ENCODE measurements at regions not wholly inside any gene's neighbourhood (a gene's known extent, or its start where the extent isn't known, plus 50 kb on each side); places are given as distances from the start of the nearest gene placed in this dataset.
"Not testable (repeated sequence)": the region's sequence is repeated elsewhere in the genome, so short reads cannot be mapped to it uniquely, and the experiment has no call there.

- DNase-seq = no peak
Measured at GRCh38 chr4:148634476-148634875, 192.3 kb upstream of the NR3C2 start.

- no peak for DNase-seq
Measured at GRCh38 chr4:148633720-148634119, 191.5 kb upstream of the NR3C2 start.

GRCh38 chr4:148632476-148632875, 190.3 kb upstream of the NR3C2 start:
- no peak for DNase-seq

GRCh38 chr4:148630051-148630450, 187.8 kb upstream of the NR3C2 start:
- no peak for DNase-seq

GRCh38 chr4:148618856-148619255, 176.6 kb upstream of the NR3C2 start:
- DNase-seq = no peak

GRCh38 chr4:148608968-148609367, 166.8 kb upstream of the NR3C2 start:
- DNase-seq = no peak

- DNase-seq = not testable (repeated sequence)
Measured at GRCh38 chr4:148598418-148599207, 156.4 kb upstream of the NR3C2 start.

- DNase-seq = no peak
Measured at GRCh38 chr4:148589182-148589581, 147.0 kb upstream of the NR3C2 start.

- DNase-seq = no peak
Measured at GRCh38 chr4:148575577-148575976, 133.4 kb upstream of the NR3C2 start.

- DNase-seq = no peak
Measured at GRCh38 chr4:148574911-148575310, 132.7 kb upstream of the NR3C2 start.

- DNase-seq = no peak
Measured at GRCh38 chr4:148574502-148574901, 132.3 kb upstream of the NR3C2 start.

- no peak for DNase-seq
Measured at GRCh38 chr4:148574066-148574465, 131.9 kb upstream of the NR3C2 start.

GRCh38 chr4:148573296-148573695, 131.1 kb upstream of the NR3C2 start:
- DNase-seq = no peak

GRCh38 chr4:148565801-148566200, 123.6 kb upstream of the NR3C2 start:
- DNase-seq = no peak

- no peak for DNase-seq
Measured at GRCh38 chr4:148563684-148564083, 121.5 kb upstream of the NR3C2 start.

GRCh38 chr4:148561467-148561866, 119.3 kb upstream of the NR3C2 start:
- no peak for DNase-seq

GRCh38 chr4:148557793-148558192, 115.6 kb upstream of the NR3C2 start:
- DNase-seq = no peak

GRCh38 chr4:148550788-148551187, 108.6 kb upstream of the NR3C2 start:
- DNase-seq = no peak

- no peak for DNase-seq
Measured at GRCh38 chr4:148542922-148543623, 100.9 kb upstream of the NR3C2 start.

GRCh38 chr4:148540622-148541326, 98.6 kb upstream of the NR3C2 start:
- no peak for DNase-seq

GRCh38 chr4:148539387-148539786, 97.2 kb upstream of the NR3C2 start:
- DNase-seq = no peak

- DNase-seq = not testable (repeated sequence)
Measured at GRCh38 chr4:148533851-148534250, 91.6 kb upstream of the NR3C2 start.

- DNase-seq = no peak
Measured at GRCh38 chr4:148530114-148530513, 87.9 kb upstream of the NR3C2 start.

GRCh38 chr4:148527571-148527970, 85.4 kb upstream of the NR3C2 start:
- no peak for DNase-seq

Measured in CD4-positive, alpha-beta T cell treated with Interleukin-4 for 1 hour (primary cell).